ENCODE measurements at regions not wholly inside any gene's neighbourhood (a gene's known extent, or its start where the extent isn't known, plus 50 kb on each side); places are given as distances from the start of the nearest gene placed in this dataset.
"Not testable (repeated sequence)": the region's sequence is repeated elsewhere in the genome, so short reads cannot be mapped to it uniquely, and the experiment has no call there.

DNA sequence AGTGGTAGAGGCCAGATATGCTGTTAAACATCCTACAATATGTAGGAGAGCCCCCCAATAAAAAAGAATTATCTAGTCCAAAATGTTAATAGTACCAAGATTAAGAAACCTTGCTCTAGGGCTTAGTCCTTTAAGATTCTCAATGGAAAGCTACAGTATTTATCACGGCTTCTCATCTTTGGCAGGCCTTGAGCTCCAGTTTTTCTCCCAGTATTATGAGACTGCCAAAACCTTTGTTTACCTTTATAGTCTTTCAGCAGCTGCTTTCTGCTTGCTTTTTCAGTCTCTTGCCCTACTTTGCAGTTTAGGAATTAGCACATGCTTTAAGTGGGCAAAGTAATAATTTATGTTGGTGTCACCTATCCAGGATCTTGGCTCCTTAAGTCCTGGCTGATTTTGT lies 59.7 kb downstream of the NHLRC1 start:
- DNase-seq (ENCODE audit: low spot score): no peak

- no peak for DNase-seq (ENCODE audit: low spot score)
Observed at GRCh38 chr6:18058429-18058828, 64.0 kb downstream of the NHLRC1 start.

GRCh38 chr6:18055714-18056382 lies 66.6 kb downstream of the NHLRC1 start:
- DNase-seq (ENCODE audit: low spot score): no peak

- DNase-seq (ENCODE audit: low spot score): no peak
Observed at GRCh38 chr6:18055098-18055497, 67.4 kb downstream of the NHLRC1 start.

GRCh38 chr6:18053555-18054445 lies 66.4 kb upstream of the KIF13A start:
- DNase-seq (ENCODE audit: low spot score): no peak

DNA sequence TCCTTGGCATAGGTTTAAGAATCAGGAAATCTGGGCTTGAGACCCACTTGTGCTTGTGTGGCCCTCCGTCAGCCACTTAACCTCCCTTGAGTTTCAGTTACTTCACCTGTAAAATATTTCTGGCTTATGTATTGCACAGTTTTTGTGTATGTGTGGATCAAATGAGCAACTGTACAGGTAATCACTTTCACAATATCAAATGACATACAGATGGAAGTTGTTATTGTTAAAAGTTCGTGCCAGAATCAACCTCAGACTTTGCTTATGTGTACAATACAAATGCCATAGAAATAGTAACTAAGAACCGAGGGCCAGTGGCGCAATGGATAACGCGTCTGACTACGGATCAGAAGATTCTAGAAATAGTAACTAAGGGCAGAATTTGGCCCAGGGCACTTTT lies 65.6 kb upstream of the KIF13A start:
- DNase-seq (ENCODE audit: low spot score): no peak

DNA sequence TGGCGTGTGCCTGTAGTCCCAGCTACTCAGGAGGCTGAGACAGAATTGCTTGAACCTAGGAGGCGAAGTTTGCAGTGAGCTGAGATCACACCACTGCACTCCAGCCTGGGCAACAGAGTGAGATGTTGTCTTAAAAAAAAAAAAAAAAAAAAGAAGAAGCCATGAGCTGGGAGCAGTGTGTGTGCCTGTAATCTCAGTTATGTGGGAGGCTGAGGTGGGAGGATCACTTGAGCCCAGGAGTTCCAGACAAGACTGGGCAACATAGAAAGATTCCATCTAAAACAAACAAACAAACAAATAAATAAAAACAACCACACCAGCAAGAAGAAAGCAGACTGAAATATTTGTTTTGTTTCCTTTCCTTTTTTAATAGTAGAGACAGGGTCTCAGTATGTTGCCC lies 62.2 kb upstream of the KIF13A start:
- no peak for DNase-seq (ENCODE audit: low spot score)

- no peak for DNase-seq (ENCODE audit: low spot score)
Observed at GRCh38 chr6:18048953-18049630, 61.7 kb upstream of the KIF13A start.

- peak; percentile 41 for DNase-seq (ENCODE audit: low spot score)
Observed at GRCh38 chr6:18047406-18047805, 60.0 kb upstream of the KIF13A start.

DNA sequence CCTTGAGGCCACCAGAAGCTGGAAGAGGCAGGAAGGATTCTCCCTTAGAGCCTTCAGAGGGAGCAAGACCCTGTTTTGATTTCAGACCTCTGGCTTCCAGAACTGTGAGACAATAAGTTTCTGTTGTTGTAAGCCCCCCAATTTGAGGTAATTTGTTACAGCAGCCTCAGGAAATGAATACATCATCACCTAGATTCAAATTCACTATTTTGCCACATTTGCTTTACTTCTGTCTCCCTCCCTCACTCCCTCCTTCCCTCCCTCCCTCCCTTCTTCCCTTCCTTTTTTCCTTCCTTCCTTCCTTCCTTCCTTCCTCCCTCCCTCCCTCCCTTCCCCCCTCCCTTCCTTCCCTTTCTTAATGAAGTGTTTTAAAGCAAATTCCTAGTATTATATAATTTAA lies 58.1 kb upstream of the KIF13A start:
- no peak for DNase-seq (ENCODE audit: low spot score)

- no peak for DNase-seq (ENCODE audit: low spot score)
Observed at GRCh38 chr6:18044108-18044783, 56.8 kb upstream of the KIF13A start.

DNA sequence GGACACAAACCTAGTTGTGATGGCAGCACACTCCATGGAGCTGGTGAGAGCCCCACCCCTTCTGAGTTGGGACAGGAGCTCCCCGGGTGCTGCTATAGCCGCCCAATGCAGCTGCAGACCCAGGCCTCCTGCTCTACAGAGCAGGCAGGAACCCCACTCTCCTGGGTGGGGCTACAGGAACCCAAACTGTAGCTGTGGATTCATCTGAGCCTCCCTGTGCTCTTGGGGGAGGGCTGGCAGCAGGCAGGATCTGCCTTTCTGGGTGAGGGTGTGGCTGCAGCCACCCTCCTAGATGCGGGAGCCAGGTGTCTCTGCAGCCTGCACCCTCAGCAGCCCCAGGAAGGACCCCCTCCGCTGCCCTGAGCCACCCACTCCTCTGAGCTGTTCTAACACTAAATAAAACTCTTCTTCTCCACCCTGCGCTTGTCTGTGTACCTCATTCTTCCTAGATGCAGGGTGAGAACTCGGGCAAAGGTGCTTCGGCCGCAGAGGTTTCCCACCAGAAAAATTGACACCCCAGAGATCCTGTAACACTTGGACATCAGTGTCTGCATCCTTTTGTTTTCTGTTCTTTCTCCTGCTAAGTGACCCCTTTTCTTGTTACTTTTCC lies 55.2 kb upstream of the KIF13A start:
- DNase-seq (ENCODE audit: low spot score): no peak

DNA sequence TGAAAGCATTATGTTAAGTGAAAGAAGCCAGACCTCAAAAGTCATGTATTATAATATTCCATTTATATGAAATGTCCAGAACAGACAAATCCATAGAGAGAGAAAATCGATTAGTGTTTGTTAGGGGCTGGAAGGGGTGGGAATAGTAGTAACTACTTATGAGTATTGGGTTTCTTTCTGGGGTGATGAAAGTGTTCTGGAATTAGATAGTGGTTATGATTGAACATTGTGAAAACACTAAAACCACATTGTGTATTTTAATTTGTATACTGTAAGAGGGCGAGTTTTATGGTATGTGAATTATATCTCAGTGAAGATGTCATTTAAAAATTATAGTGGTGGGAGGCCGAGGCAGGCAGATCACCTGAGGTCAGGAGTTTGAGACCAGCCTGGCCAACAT lies 52.0 kb upstream of the KIF13A start:
- no peak for DNase-seq (ENCODE audit: low spot score)

DNA sequence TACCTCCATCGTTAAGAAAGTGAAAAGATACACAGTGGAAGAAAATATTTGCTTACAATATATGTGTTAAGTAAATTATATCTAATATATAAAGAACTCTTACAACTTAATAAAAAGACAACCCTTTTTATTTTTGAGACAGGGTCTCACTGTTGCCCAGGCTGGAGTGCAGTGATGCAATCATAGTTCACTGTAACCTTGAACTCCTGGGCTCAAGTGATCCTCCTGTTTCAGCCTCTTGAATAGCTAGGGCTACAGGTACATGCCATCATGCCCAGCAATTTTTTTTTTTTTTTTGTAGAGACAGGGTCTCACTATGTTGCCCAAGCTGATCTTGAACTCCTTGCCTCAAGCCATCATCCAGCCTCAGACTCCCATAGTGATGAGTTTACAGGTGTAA lies 50.8 kb upstream of the KIF13A start:
- not testable (repeated sequence) for DNase-seq (ENCODE audit: low spot score)
